Liver (tissue), 8 donors: ENCODE measurements at regions not wholly inside any gene's neighbourhood (a gene's known extent, or its start where the extent isn't known, plus 50 kb on each side); places are given as distances from the start of the nearest gene placed in this dataset.
"Not testable (repeated sequence)": the region's sequence is repeated elsewhere in the genome, so short reads cannot be mapped to it uniquely, and the experiment has no call there.

Experiments
- DNase-seq: peaks from one replicate; pipeline ENCODE4 v3.0.0-alpha.2; 2017; ENCODE audit warnings: low spot score
- H3K27ac ChIP-seq, 2 donors: one replicate each; pipeline ENCODE4 v1.7.0; 2013; ENCODE audit warnings: inconsistent platforms in 2 of 2, low read length in 2 of 2, control low read depth in 1 of 2, low read depth in 1 of 2, mild to moderate bottlenecking in 1 of 2
- H3K27me3 ChIP-seq, 4 donors: one replicate each; pipeline versions ENCODE4 v1.6.1 to v1.7.0; 2013; ENCODE audit warnings: low read length in 3 of 4, inconsistent platforms in 1 of 4, mild to moderate bottlenecking in 1 of 4, moderate library complexity in 1 of 4; ENCODE audit not compliant: control insufficient read depth in 4 of 4, insufficient read depth in 4 of 4
- H3K36me3 ChIP-seq, 4 donors: one replicate each; pipeline versions ENCODE4 v1.6.1 to v1.7.0; 2013; ENCODE audit warnings: low read length in 3 of 4, mild to moderate bottlenecking in 3 of 4, low read depth in 1 of 4, moderate library complexity in 1 of 4; ENCODE audit not compliant: control insufficient read depth in 4 of 4, insufficient read depth in 3 of 4
- H3K4me1 ChIP-seq, 4 donors: one replicate each; pipeline versions ENCODE4 v1.6.1 to v1.7.0; 2013; ENCODE audit warnings: low read length in 3 of 4, mild to moderate bottlenecking in 3 of 4, moderate library complexity in 1 of 4; ENCODE audit not compliant: control insufficient read depth in 4 of 4, insufficient read depth in 4 of 4
- H3K4me3 ChIP-seq, 3 donors: one replicate each; pipeline versions ENCODE4 v1.6.1 to v1.7.0; 2013; ENCODE audit warnings: low read length in 3 of 3, control low read depth in 1 of 3, low read depth in 1 of 3, mild to moderate bottlenecking in 1 of 3
- H3K9ac ChIP-seq, 2 donors: one replicate each; pipeline ENCODE4 v1.7.0; 2013; ENCODE audit warnings: low read length in 2 of 2, mild to moderate bottlenecking in 2 of 2, moderate library complexity in 2 of 2, control low read depth in 1 of 2, low read depth in 1 of 2
- H3K9me3 ChIP-seq, 4 donors: one replicate each; pipeline versions ENCODE4 v1.6.1 to v1.7.0; 2013; ENCODE audit warnings: low read length in 3 of 4; ENCODE audit not compliant: control insufficient read depth in 4 of 4
- EGR1 ChIP-seq, 2 donors: IDR thresholded peaks; 2 replicates each; pipeline ENCODE4 v1.6.1; 2016 to 2018; ENCODE audit warnings: antibody characterized with exemption in 2 of 2, low read depth in 2 of 2
- FOXA1 ChIP-seq: IDR thresholded peaks from 2 replicates; pipeline ENCODE4 v1.6.1; 2016; ENCODE audit warnings: antibody characterized with exemption
- FOXA2 ChIP-seq: IDR thresholded peaks from 2 replicates; pipeline ENCODE4 v1.6.1; 2016; ENCODE audit warnings: antibody characterized with exemption
- GABPA ChIP-seq, 2 donors: IDR thresholded peaks in 1 of 2; conservative IDR thresholded peaks in 1 of 2; 2 replicates each; pipeline ENCODE4 v1.6.1; 2016; ENCODE audit warnings: antibody characterized with exemption in 2 of 2, mild to moderate bottlenecking in 1 of 2, moderate library complexity in 1 of 2
- HNF4A ChIP-seq, 2 donors: conservative IDR thresholded peaks; 2 replicates each; pipeline ENCODE4 v1.6.1; 2016; ENCODE audit warnings: antibody characterized with exemption in 2 of 2, mild to moderate bottlenecking in 2 of 2
- HNF4G ChIP-seq: IDR thresholded peaks from 2 replicates; pipeline ENCODE4 v1.6.1; 2016; ENCODE audit warnings: antibody characterized with exemption
- JUND ChIP-seq, 2 donors: IDR thresholded peaks; 2 replicates each; pipeline ENCODE4 v1.6.1; 2016; ENCODE audit warnings: antibody characterized with exemption in 2 of 2
- NR2F2 ChIP-seq: IDR thresholded peaks from 2 replicates; pipeline ENCODE4 v1.6.1; 2016; ENCODE audit warnings: antibody characterized with exemption
- RAD21 ChIP-seq, 2 donors: IDR thresholded peaks; 2 replicates each; pipeline ENCODE4 v1.6.1; 2016; ENCODE audit warnings: antibody characterized with exemption in 2 of 2, mild to moderate bottlenecking in 2 of 2
- RXRA ChIP-seq, 2 donors: IDR thresholded peaks; 2 replicates each; pipeline ENCODE4 v1.6.1; 2017 to 2018; ENCODE audit warnings: antibody characterized with exemption in 2 of 2, mild to moderate bottlenecking in 1 of 2
- SP1 ChIP-seq: IDR thresholded peaks from 2 replicates; pipeline ENCODE4 v1.6.1; 2018; ENCODE audit warnings: antibody characterized with exemption, mild to moderate bottlenecking
- TAF1 ChIP-seq: conservative IDR thresholded peaks from 2 replicates; pipeline ENCODE4 v1.6.1; 2016; ENCODE audit warnings: antibody characterized with exemption, mild to moderate bottlenecking
- YY1 ChIP-seq: IDR thresholded peaks from 2 replicates; pipeline ENCODE4 v1.6.1; 2016; ENCODE audit warnings: antibody characterized with exemption, mild to moderate bottlenecking
- WGBS: extraction: QIAGEN DNeasy Blood & Tissue Kit; methylation state at CpG from one replicate; pipeline ENCODE4 v1.1.7; 2013; 5-methylcytosine and 5-hydroxymethylcytosine counted together
- TF ChIP-seq, protein P1 (sequence below): IDR thresholded peaks from 2 replicates; pipeline ENCODE4 v1.6.1; 2016; ENCODE audit warnings: antibody characterized with exemption, mild to moderate bottlenecking
- TF ChIP-seq, protein P2 (sequence below): fragments of 150-350 bp; IDR thresholded peaks from 2 replicates; pipeline ENCODE4 v1.5.1; 2017; ENCODE audit warnings: improper control_type of control experiment, low read depth, low read length; ENCODE audit not compliant: missing input control
- TF ChIP-seq, protein P3 (sequence below): IDR thresholded peaks from 2 replicates; pipeline ENCODE4 v1.6.1; 2016; ENCODE audit warnings: antibody characterized with exemption
- TF ChIP-seq, protein P4 (sequence below): IDR thresholded peaks from 2 replicates; pipeline ENCODE4 v1.6.1; 2016; ENCODE audit warnings: antibody characterized with exemption
- TF ChIP-seq, protein P5 (sequence below): IDR thresholded peaks from 2 replicates; pipeline ENCODE4 v1.6.1; 2016; ENCODE audit warnings: antibody characterized with exemption
- donor health status: healthy.
- donor health status: healthy.
- donor health status: healthy.
- donor health status: healthy.
- donor health status: healthy.

DNA sequence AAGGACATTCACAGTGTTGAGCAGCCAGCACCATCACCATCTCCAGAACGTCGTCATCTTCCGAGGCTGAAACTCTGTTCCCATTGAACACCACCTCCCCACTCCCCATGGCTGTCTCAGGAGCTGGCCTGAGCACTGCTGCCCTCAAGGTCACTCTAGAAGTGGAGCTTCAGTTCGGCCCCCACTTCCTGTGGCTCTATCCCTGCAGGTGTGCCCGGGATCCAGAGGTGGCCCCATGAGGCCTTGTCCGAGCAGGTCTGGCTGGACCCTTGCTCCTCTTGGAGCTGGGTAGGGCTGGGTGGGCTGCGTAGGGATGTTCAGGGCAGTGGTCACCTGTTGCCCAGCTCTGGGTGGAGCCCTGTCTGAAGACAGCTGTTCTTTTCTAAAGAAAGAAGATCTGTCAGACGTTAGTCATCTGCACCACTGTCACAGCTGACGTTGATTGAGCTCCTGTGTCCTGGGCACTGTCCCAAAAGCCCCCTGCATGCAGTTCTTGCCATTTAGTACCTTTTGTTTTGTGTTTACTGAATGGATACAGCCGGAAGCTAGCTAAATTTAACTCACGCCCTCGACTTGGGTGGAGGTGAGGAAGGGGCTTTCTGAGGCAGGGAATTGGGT lies 75.5 kb upstream of the CLDN5 start (continued):
- no peak for TF ChIP-seq HNF4A (conservative IDR thresholded peaks at IDR 0.05)
- TF ChIP-seq HNF4G: no peak
- TF ChIP-seq RXRA (IDR thresholded peaks at IDR 0.05): no peak
- TF ChIP-seq YY1: no peak
- TF ChIP-seq SP1: no peak
- TF ChIP-seq NR2F2: no peak

DNA sequence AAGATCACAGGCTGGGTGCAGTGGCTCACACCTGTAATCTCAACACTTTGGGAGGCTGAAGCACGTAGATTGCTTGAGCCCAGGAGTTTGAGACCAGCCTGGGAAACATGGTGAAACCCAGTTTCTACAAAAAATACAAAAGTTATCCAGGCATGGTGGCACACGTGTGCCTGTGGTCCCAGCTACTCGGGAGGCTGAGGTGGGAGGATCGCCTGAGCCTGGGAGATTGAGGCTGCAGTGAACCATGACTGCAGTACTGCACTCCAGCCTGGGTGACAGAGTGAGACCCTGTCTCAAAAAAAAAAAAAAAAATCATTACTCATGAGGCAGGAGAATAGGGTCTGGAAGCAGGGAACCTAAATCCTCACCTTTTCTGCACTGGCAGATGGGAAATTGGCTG lies 79.1 kb upstream of the CLDN5 start:
- Histone ChIP-seq H3K27ac (peak overlapping the region; percentile 88 to 98), H3K4me1 (peaks cover 12 to 52% (median 26%) of the 10 kb centered on the region in 4 donors)
- H3K27me3 ChIP-seq, H3K4me3 ChIP-seq, H3K9me3 ChIP-seq, H3K36me3 ChIP-seq, DNase-seq, H3K9ac ChIP-seq: not testable (repeated sequence)
- WGBS: 88% methylated on average over 4 of the region's 4 CpGs

DNA sequence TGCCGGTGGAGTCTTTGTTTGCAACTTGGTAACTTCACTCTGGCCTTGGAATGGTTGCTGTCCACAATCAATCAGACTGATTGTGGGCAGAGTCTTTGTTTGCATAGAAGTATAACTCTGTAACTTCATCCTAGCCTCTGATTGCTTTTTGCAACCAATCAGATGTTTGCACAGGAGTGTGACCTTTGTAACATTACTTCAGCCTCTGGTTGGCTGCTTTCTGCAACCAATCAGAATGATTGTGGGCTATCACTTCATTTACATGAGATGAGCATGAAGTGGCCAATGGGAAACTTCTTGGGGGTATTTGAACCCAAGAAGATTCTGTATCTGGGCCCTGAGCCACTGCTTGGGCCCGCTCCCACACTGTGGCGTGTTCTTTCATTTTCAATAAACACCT lies 79.6 kb upstream of the CLDN5 start:
- 39% methylated on average over 3 of the region's 3 CpGs for WGBS

More for the DNA sequence above, 79.6 kb upstream of the CLDN5 start:
- peak overlapping the region; percentile 88 to 98 for H3K27ac ChIP-seq
- no peaks in the 10 kb centered on the region for H3K9me3 ChIP-seq
- TF ChIP-seq, protein P1, sequence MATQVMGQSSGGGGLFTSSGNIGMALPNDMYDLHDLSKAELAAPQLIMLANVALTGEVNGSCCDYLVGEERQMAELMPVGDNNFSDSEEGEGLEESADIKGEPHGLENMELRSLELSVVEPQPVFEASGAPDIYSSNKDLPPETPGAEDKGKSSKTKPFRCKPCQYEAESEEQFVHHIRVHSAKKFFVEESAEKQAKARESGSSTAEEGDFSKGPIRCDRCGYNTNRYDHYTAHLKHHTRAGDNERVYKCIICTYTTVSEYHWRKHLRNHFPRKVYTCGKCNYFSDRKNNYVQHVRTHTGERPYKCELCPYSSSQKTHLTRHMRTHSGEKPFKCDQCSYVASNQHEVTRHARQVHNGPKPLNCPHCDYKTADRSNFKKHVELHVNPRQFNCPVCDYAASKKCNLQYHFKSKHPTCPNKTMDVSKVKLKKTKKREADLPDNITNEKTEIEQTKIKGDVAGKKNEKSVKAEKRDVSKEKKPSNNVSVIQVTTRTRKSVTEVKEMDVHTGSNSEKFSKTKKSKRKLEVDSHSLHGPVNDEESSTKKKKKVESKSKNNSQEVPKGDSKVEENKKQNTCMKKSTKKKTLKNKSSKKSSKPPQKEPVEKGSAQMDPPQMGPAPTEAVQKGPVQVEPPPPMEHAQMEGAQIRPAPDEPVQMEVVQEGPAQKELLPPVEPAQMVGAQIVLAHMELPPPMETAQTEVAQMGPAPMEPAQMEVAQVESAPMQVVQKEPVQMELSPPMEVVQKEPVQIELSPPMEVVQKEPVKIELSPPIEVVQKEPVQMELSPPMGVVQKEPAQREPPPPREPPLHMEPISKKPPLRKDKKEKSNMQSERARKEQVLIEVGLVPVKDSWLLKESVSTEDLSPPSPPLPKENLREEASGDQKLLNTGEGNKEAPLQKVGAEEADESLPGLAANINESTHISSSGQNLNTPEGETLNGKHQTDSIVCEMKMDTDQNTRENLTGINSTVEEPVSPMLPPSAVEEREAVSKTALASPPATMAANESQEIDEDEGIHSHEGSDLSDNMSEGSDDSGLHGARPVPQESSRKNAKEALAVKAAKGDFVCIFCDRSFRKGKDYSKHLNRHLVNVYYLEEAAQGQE: peak; percentile 95
- TF ChIP-seq EGR1 (IDR thresholded peaks at IDR 0.05; ENCODE audit: low read depth in 2 of 2) (peak in 1 of 2 donors; percentile 19), TAF1 (peak; percentile 60), HNF4G (peak; percentile 50), HNF4A (conservative IDR thresholded peaks at IDR 0.05) (peak; percentile 84 to 86), RXRA (IDR thresholded peaks at IDR 0.05) (peak; percentile 78 to 85), NR2F2 (no peak), FOXA1 (peak; percentile 73), RAD21 (IDR thresholded peaks at IDR 0.05) (peak; percentile 26 to 62), GABPA (IDR thresholded peaks at IDR 0.05 in 1 of 2, conservative IDR thresholded peaks at IDR 0.05 in 1 of 2) (no peak), YY1 (peak; percentile 88), FOXA2 (peak; percentile 91), SP1 (peak; percentile 97), JUND (IDR thresholded peaks at IDR 0.05) (peak; percentile 23 to 49)
- TF ChIP-seq, protein P2, sequence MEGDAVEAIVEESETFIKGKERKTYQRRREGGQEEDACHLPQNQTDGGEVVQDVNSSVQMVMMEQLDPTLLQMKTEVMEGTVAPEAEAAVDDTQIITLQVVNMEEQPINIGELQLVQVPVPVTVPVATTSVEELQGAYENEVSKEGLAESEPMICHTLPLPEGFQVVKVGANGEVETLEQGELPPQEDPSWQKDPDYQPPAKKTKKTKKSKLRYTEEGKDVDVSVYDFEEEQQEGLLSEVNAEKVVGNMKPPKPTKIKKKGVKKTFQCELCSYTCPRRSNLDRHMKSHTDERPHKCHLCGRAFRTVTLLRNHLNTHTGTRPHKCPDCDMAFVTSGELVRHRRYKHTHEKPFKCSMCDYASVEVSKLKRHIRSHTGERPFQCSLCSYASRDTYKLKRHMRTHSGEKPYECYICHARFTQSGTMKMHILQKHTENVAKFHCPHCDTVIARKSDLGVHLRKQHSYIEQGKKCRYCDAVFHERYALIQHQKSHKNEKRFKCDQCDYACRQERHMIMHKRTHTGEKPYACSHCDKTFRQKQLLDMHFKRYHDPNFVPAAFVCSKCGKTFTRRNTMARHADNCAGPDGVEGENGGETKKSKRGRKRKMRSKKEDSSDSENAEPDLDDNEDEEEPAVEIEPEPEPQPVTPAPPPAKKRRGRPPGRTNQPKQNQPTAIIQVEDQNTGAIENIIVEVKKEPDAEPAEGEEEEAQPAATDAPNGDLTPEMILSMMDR: no peak
- TF ChIP-seq, protein P3, sequence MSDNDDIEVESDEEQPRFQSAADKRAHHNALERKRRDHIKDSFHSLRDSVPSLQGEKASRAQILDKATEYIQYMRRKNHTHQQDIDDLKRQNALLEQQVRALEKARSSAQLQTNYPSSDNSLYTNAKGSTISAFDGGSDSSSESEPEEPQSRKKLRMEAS: peak; percentile 58
- TF ChIP-seq, protein P4, sequence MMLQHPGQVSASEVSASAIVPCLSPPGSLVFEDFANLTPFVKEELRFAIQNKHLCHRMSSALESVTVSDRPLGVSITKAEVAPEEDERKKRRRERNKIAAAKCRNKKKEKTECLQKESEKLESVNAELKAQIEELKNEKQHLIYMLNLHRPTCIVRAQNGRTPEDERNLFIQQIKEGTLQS: no peak
- TF ChIP-seq, protein P5, sequence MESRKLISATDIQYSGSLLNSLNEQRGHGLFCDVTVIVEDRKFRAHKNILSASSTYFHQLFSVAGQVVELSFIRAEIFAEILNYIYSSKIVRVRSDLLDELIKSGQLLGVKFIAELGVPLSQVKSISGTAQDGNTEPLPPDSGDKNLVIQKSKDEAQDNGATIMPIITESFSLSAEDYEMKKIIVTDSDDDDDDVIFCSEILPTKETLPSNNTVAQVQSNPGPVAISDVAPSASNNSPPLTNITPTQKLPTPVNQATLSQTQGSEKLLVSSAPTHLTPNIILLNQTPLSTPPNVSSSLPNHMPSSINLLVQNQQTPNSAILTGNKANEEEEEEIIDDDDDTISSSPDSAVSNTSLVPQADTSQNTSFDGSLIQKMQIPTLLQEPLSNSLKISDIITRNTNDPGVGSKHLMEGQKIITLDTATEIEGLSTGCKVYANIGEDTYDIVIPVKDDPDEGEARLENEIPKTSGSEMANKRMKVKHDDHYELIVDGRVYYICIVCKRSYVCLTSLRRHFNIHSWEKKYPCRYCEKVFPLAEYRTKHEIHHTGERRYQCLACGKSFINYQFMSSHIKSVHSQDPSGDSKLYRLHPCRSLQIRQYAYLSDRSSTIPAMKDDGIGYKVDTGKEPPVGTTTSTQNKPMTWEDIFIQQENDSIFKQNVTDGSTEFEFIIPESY: peak; percentile 67
- no peak for DNase-seq
- H3K36me3 ChIP-seq: no peaks in the 10 kb centered on the region
- H3K4me3 ChIP-seq: no peak overlapping the region
- no peaks in the 10 kb centered on the region for H3K27me3 ChIP-seq
- H3K9ac ChIP-seq: no peak overlapping the region
- H3K4me1 ChIP-seq: peaks cover 12 to 48% (median 25%) of the 10 kb centered on the region in 4 donors
